UCSD-AML1 (cell line): ENCODE measurements at regions not wholly inside any gene's neighbourhood (a gene's known extent, or its start where the extent isn't known, plus 50 kb on each side); places are given as distances from the start of the nearest gene placed in this dataset.
"Not testable (repeated sequence)": the region's sequence is repeated elsewhere in the genome, so short reads cannot be mapped to it uniquely, and the experiment has no call there.

Source experiments
- DNase-seq: peaks from one replicate; lab custom pipeline; 2025; ENCODE audit not compliant: unreplicated experiment; lab: John Stamatoyannopoulos, UW

DNA sequence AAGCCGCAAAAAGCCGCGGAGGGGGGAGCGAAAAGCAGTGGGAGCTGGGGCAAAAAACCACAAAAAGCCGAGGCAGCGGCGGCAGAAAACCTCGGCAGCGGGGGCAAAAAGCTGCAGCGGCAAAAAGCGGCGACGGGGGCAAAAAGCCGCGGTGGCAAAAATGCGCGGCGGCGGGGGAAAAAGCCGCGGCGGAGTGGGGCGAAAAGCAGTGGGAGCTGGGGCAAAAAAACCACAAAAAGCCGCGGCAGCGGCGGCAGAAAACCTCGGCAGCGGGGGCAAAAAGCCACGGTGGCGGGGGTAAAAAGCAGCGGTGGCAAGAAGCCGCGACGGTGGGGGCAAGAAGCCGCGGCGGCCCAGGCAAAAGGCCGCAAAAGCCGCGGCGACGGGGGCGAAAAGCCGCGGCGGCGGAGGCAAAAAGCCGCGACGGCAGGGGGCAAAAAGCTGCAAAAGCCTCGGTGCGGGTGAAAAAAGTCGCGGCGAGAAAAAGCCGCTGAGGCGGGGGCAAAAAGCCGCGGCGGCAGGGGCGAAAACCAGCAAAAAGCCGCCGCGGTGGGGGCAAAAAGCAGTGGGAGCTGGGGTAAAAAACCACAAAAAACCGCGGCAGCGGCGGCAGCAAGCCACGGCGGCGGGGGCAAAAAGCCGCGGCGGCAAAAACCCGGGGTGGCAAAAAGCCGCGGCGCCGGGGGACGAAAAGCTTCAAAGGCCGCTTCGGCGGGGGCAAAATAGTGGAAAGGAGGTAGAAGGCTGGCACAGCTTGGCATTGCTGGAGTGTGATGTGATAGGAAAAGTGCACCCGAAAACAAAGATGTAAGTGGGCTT lies 135.9 kb downstream of the ZNF92 start:
- DNase-seq: no peak

DNA sequence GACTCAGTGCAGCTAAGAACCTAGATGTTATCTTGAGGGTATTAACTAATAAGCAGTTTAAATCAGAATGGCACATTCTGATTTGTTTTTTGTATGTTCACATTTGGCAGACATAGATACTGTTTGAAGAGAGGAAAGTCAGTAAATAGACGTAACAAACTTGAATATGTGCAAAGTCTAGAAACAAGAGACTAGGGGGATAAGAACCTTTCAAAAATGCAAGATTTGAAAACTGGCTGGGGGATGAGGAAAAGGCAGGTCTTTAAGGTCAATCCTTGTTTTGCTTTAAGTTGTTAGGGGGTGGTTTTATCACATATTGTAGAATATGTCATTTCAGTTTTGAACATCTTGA lies 136.5 kb downstream of the ZNF92 start:
- DNase-seq: not testable (repeated sequence)

DNA sequence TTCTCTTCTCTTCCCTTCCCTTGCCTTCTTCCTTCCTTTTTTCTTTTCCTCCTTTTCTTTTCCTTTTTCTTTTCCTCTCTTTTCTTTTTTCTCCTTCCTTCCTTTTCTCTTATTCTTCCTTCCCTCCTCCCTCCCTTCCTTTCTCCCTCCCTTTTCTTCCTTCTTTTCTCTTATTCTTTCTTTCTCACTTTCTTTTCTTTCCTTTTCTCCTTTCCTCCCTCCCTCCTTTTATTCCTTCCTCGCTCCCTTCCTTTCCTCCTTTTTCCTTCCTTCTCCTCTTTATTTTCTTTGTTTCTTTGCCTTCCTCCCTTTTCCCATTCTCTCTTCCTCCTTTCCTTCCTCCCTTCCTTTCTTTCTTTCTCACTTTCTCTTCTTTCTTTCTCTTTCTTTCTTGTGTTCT lies 146.1 kb downstream of the ZNF92 start:
- DNase-seq: not testable (repeated sequence)

DNA sequence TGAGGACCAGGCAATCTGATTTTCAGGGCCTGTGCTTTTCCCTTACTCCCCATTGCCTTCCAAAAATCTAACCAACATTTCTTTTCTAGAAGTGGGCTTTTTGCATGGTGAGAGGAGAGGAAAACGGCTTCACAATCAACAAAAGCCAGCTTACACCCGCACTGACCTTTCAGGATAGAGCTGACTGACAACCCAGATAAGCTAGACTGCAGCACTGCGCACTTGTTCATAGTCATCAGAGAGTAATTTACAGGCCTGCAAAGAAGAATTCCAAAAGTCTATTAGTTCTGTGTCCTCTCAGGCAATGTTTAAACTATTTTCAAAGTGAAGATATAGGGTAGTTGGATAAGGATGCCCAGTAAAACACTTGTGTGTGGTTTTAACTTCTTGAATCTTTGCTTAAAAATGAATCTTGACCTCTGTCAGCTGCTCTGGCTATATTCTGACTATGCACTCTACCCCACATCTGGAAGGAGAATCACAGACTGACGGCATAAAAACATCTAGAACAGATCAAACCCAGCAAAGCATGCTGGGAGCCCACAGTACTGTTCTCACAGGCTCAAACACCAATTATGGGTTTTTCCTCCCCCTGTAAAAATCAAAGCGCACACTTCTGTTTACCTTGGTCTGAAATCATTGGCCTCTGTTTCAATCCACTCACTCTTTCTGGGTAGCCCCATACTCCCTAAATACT lies 172.0 kb downstream of the ZNF92 start:
- not testable (repeated sequence) for DNase-seq

DNA sequence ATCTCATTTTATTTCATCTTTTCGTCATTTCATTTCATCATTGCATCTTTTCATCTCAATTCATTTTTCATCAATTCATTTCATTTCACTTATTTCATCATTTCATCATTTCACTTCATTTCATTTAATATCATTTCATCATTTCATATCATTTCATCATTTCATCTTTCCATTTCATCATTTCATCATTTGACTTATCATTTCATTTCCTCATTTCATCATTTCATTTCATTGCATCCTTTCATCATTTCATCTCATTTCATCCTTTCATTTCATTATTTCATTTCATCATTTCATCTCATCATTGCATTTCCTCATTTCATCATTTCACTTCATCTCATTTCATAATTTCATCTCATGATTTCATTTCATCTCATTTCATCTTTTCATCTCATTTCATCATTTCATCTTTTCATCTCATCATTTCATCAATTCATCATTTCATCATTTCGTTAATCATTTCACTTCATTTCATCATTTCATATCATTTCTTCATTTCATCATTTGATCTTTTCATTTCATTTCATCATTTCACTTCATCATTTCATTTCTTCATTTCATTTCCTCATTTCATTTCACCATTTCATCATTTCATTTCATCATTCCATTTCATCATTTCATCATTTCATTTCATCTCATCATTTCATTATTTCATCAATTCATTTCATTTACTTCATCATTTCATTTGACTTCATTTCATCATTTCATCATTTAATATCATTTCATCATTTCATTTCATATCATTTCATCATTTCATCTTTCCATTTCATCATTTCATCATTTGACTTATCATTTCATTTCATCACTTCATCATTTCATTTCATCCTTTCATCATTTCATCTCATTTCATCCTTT lies 176.2 kb downstream of the ZNF92 start:
- not testable (repeated sequence) for DNase-seq

DNA sequence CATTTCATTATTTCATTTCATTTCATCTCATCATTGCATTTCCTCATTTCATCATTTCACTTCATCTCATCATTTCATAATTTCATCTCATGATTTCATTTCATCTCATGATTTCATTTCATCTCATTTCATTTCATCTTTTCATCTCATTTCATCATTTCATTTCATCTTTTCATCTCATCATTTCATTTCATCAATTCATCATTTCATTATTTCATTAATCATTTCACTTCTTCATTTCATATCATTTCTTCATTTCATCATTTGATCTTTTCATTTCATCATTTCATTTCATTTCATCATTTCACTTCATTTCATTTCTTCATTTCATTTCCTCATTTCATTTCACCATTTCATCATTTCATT lies 176.8 kb downstream of the ZNF92 start:
- not testable (repeated sequence) for DNase-seq

DNA sequence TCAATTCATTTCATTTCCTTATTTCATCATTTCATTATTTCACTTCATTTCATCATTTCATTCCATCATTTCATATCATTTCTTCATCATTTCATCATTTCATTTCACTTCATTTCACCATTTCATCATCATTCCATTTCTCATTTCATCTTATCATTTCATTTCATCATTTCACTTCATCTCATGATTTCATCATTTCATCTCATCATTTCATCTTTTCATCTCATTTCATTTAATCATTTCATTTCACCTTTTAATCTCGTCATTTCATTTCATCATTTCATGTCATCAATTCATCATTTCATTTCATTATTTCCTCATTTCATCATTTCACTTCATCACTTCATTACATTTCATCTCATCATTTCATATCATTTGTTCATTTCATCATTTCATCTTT lies 177.4 kb downstream of the ZNF92 start:
- not testable (repeated sequence) for DNase-seq

DNA sequence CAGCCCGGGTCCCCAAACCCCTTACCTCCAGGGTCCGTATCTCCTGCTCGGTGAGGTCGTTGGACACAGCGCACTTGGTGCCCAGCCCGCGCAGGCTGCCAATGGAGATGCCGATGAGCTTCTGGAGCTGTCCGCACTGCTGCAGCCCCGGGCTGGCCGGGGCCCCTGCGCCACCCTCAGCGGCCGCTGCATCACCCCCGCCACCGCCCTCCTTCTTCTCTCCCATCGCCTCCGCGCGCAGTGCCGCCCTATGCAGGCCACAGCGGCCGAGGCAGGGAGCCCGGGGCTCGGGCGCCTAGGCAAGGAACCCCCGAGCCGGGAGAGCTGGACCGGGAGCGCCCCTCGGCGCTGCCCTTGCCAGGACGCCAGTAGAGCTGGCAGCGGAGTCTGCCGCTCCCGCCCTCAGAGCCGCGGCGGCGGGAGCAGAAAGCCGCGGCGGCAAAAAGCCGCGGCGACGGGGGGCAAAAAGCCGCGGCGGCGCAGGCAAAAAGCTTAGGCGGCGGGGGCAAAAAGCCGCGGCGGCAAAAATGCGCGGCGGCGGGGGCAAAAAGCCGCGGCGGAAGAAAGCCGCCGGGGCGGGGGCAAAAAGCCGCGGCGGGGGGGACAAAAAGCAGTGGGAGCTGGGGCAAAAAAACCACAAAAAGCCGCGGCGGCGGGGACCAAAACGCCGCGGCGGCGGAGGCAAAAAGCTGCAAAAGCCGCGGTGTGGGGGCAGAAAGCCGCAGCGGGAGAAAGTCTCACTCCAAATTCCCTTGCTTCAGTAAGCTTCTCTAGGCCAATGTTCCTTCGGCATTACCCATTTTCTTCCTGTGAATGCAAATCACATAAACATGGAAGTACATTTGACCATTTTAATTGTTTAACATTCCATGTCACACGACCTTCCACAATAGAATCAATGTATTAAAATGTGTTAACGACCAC lies 181.2 kb downstream of the ZNF92 start:
- DNase-seq: not testable (repeated sequence)

DNA sequence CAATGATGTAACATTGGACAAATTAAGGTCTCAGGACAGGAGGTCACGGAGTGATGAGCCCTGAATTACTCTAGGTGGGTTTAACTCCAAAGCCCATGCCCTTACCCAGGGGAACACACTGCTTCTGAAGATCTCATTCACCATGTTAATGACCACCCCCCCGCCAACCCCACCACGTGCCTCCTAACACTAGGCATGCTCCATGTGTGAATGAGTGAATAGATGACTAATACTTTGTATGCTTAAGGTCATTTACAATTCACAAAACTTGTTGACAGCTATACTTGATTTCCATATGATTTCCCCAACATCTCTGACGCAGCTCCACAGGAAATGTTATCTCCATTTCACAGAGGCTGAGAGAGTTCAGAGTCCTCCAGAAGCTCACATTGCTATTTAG lies 184.9 kb downstream of the ZNF92 start:
- DNase-seq: not testable (repeated sequence)

DNA sequence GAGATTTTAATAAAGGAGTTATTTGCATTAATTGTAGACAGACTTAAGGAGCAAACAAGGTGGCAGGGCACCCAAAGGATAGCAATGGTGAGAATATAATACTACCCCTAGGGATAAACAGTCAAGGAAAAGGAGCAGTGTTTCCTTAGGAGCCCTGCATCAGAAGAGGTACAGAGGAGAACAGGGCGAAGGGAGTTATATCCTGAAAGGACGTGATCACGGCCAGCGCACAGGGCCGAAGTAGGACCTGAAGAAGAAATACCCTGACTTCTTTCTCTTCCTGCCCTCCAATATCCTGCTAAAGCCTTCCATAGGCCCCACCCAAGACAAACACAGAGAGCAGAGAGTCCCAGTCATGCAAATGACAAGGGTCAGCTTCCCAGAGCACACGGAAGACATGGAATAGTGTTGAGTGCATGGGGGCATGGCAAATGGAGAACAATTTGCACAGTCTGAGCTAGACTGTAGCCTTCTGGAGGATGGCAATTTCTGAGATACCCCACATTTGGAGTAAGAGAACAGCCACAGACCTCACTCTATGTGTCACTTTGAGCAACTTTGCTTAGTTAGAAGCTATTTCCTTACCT lies 188.2 kb downstream of the ZNF92 start:
- not testable (repeated sequence) for DNase-seq

DNA sequence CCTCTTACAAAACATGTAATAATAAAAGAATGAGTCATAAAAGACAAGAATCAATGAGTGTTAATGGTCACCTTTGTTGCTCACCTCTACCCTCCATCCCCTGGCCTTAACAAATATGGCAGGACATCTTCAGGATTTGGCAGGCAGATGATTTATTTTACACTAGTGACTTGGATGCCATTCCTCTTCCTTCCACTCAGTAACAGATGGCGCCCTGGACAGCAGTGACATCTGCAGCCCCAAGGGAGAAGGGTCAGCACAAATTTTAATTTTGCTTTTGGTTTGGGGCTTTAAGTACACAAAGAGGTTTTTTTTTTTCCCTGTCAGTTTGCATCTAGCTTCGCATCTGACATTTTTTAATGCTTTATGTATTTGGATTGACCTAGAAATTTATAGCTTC lies 188.9 kb downstream of the ZNF92 start:
- not testable (repeated sequence) for DNase-seq

DNA sequence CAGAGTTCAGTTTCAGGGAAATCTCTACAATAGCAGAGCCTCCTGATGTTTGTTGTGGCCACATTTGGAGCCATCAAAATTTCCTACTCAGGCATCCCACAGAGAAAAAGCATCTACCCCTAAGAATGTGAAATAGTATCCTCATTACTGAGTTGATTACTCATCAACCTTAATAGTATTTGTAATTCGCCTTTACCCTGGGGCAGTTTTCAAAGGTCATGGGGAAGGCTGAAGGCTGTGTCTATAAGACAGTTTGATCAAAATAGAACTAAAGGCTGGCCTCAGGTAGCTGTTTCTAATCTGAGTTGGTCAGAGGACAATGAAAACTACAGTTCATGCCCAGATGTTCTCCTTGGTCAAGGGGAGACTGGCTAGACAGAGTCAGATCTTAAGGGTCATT lies 189.7 kb downstream of the ZNF92 start:
- not testable (repeated sequence) for DNase-seq

DNA sequence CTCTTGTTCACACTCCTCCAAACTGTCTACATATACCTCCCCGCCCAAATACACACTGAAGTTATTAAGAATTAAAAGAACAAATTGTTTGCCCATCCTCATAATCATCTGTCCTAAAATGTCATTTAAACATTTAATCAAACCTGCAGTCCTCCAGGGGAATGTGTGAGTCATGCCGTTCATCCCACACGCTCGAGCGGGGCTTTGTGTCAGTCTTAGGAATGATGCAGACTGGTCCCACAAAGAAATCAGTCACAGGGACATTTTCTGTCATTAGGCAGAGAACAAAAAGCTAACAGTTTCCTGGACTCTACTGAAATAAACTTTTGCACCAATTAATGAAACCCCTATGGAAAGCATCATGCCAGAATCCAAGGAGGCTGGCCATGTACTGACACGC lies 194.6 kb downstream of the ZNF92 start:
- not testable (repeated sequence) for DNase-seq

DNA sequence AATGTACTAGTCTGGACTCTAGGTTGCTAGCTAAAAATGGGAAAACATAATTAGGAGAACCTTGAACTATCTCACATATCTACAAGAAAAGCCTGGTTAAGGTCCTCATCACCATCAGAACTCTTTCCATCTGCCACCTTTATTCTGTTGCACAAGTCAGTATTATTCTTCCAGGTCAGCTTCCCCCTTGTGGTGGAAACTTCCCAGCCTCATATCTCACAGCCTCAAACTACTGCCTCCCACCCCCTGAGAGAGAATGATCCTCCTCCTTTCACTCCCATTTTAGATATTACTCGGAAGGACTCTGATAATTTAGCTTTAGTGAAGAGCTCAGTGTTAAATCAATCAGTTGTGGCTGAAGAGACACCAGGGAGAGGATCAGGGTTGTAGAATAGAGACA lies 197.3 kb downstream of the ZNF92 start:
- not testable (repeated sequence) for DNase-seq

DNA sequence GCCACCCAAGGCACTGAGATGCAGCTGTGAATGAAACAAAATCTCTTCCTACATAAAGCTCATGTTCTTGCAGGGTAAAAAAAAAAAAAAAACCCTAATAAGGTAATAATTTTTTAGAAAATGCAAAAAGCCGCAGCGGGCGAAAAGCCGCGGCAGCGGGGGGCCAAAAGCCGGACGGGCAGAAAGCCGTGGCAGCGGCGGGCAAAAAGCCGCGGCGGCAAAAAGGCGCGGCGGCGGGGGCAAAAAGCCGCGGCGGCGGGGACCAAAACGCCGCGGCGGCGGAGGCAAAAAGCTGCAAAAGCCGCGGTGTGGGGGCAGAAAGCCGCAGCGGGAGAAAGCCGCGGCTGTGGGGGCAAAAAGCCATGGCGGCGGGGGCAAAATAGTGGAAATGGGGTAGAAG lies 198.9 kb downstream of the ZNF92 start:
- not testable (repeated sequence) for DNase-seq

DNA sequence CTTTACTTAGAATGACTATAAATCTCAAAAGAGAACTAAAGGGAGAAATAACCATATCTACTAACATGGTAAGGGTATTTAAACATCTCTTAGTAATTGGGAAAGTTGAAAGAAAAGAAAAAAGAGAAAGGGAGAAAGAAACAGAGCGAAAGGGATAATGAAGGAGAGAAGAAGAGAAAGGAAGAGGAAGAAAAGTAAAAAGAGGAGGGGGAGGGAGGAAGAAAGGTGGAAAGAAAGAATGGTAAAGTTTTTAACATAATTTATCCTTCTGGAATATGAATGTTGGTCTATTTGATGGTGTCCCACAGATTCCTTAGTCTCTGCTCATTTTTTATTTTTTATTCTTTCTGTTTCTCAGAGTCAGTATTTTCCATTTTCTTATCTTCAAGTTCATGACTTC lies 202.7 kb downstream of the ZNF92 start:
- DNase-seq: not testable (repeated sequence)

DNA sequence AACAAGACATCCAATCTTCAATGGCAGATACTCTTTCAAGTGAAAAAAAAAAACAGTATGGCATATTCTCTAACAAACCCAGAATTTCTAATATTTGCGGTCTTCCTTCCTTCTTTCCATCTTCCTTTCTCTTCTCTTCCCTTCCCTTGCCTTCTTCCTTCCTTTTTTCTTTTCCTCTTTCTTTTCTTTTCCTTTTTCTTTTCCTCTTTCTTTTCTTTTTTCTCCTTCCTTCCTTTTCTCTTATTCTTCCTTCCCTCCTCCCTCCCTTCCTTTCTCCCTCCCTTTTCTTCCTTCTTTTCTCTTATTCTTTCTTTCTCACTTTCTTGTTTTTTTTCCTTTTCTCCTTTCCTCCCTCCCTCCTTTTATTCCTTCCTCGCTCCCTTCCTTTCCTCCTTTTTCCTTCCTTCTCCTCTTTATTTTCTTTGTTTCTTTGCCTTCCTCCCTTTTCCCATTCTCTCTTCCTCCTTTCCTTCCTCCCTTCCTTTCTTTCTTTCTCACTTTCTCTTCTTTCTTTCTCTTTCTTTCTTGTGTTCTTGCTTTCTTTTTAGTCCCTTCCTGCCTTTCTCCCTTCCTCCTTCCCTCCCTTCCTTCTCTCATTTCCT lies 209.0 kb downstream of the ZNF92 start:
- DNase-seq: not testable (repeated sequence)

DNA sequence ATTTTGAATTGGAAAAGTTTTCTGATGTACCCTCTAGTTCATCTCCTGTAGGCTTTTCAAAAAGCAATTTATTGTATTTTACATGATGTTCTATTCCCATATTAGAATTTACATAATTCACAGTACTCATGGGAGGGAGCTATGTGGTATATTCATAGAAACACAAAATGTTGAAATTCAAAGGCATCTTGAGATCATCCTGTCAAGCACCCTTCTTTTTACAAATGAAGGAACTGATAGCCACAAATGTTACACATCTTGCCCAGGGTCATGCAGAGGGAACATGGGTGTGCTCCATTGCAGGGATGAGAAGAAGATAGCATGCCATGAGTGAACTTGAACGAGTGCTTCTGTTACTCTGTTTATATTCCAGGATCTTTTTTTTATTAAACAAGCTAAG lies 228.8 kb downstream of the ZNF92 start:
- not testable (repeated sequence) for DNase-seq

DNA sequence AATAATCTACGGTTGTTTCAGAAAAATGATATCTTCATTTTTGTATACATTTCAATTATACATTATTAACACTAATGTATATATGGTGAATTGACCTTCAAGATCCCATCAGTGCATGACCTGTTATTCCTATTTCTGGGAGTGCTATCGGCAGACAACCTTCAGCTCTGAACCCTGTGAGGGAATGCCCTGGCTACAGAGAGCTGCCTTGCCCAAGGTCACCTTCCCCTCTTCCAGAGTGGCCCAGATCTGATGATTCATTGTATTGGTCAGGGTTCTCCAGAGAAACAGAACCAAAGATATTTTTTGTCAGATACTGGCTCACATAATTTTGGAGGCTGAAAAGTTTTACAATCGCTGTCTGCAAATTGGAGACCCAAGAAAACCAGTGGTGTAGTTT lies 235.5 kb downstream of the ZNF92 start:
- DNase-seq: no peak
